H1 (cell line): ENCODE measurements at regions not wholly inside any gene's neighbourhood (a gene's known extent, or its start where the extent isn't known, plus 50 kb on each side); places are given as distances from the start of the nearest gene placed in this dataset.

Experiments
- CTCF ChIP-seq, 3 experiments: IDR thresholded peaks; 1 replicate in 2 of 3; 2 replicates in 1 of 3; pipeline versions ENCODE4 v1.5.1 to v1.6.1; 2011; ENCODE audit warnings: low read length in 3 of 3, mild to moderate bottlenecking in 3 of 3, inconsistent platforms in 2 of 3, low read depth in 1 of 3, moderate library complexity in 1 of 3; ENCODE audit not compliant: insufficient read depth in 1 of 3; ENCODE audit errors: control extremely low read depth in 1 of 3
- EZH2 ChIP-seq: fragments of 200-600 bp; sonication (generic); IDR thresholded peaks from 2 replicates; pipeline ENCODE4 v1.7.1; 2012; ENCODE audit warnings: low read depth, mild to moderate bottlenecking, moderate library complexity, low read length, inconsistent platforms; ENCODE audit not compliant: severe bottlenecking
- POLR2A ChIP-seq, 2 experiments: IDR thresholded peaks; 1 replicate in 1 of 2; 2 replicates in 1 of 2; pipeline ENCODE4 v1.6.1; 2011; ENCODE audit warnings: low read depth in 2 of 2, low read length in 2 of 2, mild to moderate bottlenecking in 2 of 2; ENCODE audit errors: control extremely low read depth in 1 of 2
- TBP ChIP-seq: IDR thresholded peaks from 2 replicates; pipeline ENCODE4 v1.6.1; 2011; ENCODE audit warnings: low read depth, low read length, improper control_type of control experiment
- TEAD4 ChIP-seq: IDR thresholded peaks from 2 replicates; pipeline ENCODE4 v1.6.1; 2012; ENCODE audit warnings: low read depth, low read length, inconsistent platforms, mixed read lengths

DNA sequence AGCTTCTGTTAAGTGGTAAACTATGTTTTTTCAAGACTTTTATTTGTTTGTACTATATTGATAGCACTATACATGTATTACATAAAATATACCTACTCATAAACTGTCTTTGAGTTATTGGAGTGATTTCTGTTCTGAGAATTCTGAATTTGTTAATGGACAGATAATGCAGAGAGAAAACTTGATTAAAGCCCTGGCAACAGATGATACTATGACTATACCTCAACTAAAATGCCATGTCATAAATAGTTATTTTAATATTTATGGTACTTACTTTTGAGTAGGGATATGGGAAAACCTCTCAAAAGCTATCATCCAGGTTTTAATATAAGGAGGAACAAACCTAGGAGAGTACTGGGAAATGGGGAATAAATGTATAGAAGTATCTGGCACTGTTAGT, 947.2 kb upstream of the ARRDC3 start:
- TF ChIP-seq TEAD4 (no peak), CTCF (IDR thresholded peaks at IDR 0.05; ENCODE audit: control extremely low read depth in 1 of 3, insufficient read depth in 1 of 3, low read depth in 1 of 3, low read length in 3 of 3) (no peak), POLR2A (IDR thresholded peaks at IDR 0.05; ENCODE audit: control extremely low read depth in 1 of 2, low read depth in 2 of 2, low read length in 2 of 2) (no peak), EZH2 (no peak), TBP (no peak)
